Muscle layer of duodenum (tissue), 2 donors: ENCODE measurements at regions not wholly inside any gene's neighbourhood (a gene's known extent, or its start where the extent isn't known, plus 50 kb on each side); places are given as distances from the start of the nearest gene placed in this dataset.
"Not testable (repeated sequence)": the region's sequence is repeated elsewhere in the genome, so short reads cannot be mapped to it uniquely, and the experiment has no call there.

Source experiments
- H3K27ac ChIP-seq: one replicate; pipeline ENCODE4 v1.7.0; 2013; ENCODE audit warnings: mild to moderate bottlenecking, low read length
- H3K27me3 ChIP-seq: one replicate; pipeline ENCODE4 v1.7.0; 2013; ENCODE audit warnings: low read depth, mild to moderate bottlenecking, control low read depth, low read length
- H3K36me3 ChIP-seq, 2 donors: one replicate each; pipeline ENCODE4 v1.7.0; 2013; ENCODE audit warnings: low read length in 2 of 2, control low read depth in 1 of 2, mild to moderate bottlenecking in 1 of 2; ENCODE audit not compliant: insufficient read depth in 2 of 2, control insufficient read depth in 1 of 2
- H3K4me1 ChIP-seq, 2 donors: one replicate each; pipeline ENCODE4 v1.7.0; 2013; ENCODE audit warnings: low read length in 2 of 2, mild to moderate bottlenecking in 2 of 2, control low read depth in 1 of 2, moderate library complexity in 1 of 2; ENCODE audit not compliant: insufficient read depth in 2 of 2, control insufficient read depth in 1 of 2
- H3K4me3 ChIP-seq, 2 donors: one replicate each; pipeline ENCODE4 v1.7.0; 2013; ENCODE audit warnings: low read length in 2 of 2, low read depth in 1 of 2, mild to moderate bottlenecking in 1 of 2
- H3K9me3 ChIP-seq, 2 donors: one replicate each; pipeline ENCODE4 v1.7.0; 2013; ENCODE audit warnings: low read length in 2 of 2, control low read depth in 1 of 2, mild to moderate bottlenecking in 1 of 2; ENCODE audit not compliant: control insufficient read depth in 1 of 2
- donor health status: healthy.

- no peaks in the 10 kb centered on the region for H3K36me3 ChIP-seq
- no peaks in the 10 kb centered on the region for H3K4me1 ChIP-seq
Measured at GRCh38 chr13:54733639-54734038, 1705.0 kb downstream of the OLFM4 start.

DNA sequence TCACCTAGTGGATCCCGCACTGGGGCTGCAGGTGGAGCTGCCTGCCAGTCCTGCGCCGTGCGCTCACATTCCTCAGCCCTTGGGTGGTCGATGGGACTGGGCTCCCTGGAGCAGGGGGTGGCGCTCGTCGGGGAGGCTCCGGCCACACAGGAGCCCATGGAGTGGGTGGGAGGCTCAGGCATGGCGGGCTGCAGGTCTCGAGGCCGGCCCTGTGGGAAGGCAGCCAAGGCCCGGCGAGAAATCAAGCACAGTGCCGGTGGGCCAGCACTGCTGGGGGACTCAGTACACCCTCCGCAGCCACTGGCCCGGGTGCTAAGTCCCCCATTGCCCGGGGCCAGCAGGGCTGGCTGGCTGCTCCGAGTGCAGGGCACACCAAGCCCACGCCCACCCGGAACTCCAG is 1708.6 kb downstream of the OLFM4 start:
- H3K27ac ChIP-seq, H3K27me3 ChIP-seq, H3K4me3 ChIP-seq, H3K9me3 ChIP-seq, H3K36me3 ChIP-seq, H3K4me1 ChIP-seq: not testable (repeated sequence)

More at GRCh38 chr13:54733639-54734038, 1705.0 kb downstream of the OLFM4 start:
- no peaks in the 10 kb centered on the region for H3K9me3 ChIP-seq
- H3K27me3 ChIP-seq: no peaks in the 10 kb centered on the region
- no peak overlapping the region for H3K27ac ChIP-seq
- no peak overlapping the region for H3K4me3 ChIP-seq

- Histone ChIP-seq H3K27ac (no peak overlapping the region), H3K4me1 (no peaks in the 10 kb centered on the region), H3K4me3 (no peak overlapping the region), H3K9me3 (peaks cover 0 to 2% of the 10 kb centered on the region in 2 donors), H3K36me3 (no peaks in the 10 kb centered on the region), H3K27me3 (no peaks in the 10 kb centered on the region)
Measured at GRCh38 chr13:54742984-54743383, 1714.4 kb downstream of the OLFM4 start.

- no peaks in the 10 kb centered on the region for H3K27me3 ChIP-seq
- H3K9me3 ChIP-seq: peaks cover 0 to 2% of the 10 kb centered on the region in 2 donors
- H3K4me1 ChIP-seq: no peaks in the 10 kb centered on the region
- no peak overlapping the region for H3K27ac ChIP-seq
- no peak overlapping the region for H3K4me3 ChIP-seq
- no peaks in the 10 kb centered on the region for H3K36me3 ChIP-seq
Measured at GRCh38 chr13:54744747-54745146, 1716.1 kb downstream of the OLFM4 start.

- Histone ChIP-seq H3K9me3 (no peaks in the 10 kb centered on the region), H3K36me3 (no peaks in the 10 kb centered on the region), H3K27ac (no peak overlapping the region)
Measured at GRCh38 chr13:54750521-54750920, 1721.9 kb downstream of the OLFM4 start.

GRCh38 chr13:54758795-54759194 is 1730.2 kb downstream of the OLFM4 start:
- no peaks in the 10 kb centered on the region for H3K27me3 ChIP-seq
- H3K36me3 ChIP-seq: no peaks in the 10 kb centered on the region
- no peaks in the 10 kb centered on the region for H3K9me3 ChIP-seq
- no peaks in the 10 kb centered on the region for H3K4me1 ChIP-seq
- H3K27ac ChIP-seq: no peak overlapping the region
- no peak overlapping the region for H3K4me3 ChIP-seq

More at GRCh38 chr13:54750521-54750920, 1721.9 kb downstream of the OLFM4 start:
- H3K4me1 ChIP-seq: no peaks in the 10 kb centered on the region
- H3K27me3 ChIP-seq: no peaks in the 10 kb centered on the region
- H3K4me3 ChIP-seq: no peak overlapping the region

DNA sequence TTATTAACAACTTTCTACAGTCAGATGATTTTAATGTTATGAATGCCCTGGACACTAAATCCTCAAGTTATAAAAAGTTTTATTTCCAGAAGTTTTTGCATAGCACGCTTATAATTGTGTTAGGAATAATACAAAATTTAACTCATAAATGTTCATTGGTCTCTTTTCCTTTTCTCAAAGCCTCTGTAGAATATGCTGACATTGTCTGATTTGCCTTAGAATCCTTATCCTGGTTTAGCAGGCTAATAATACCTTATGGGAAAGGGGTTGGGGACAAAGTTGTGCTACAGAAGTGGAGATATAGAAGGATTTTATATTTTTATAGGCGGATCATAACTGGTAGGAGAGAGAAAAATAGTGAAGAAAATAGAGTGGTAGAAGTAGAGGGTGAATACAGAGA is 1739.6 kb downstream of the OLFM4 start:
- Histone ChIP-seq H3K4me1 (no peaks in the 10 kb centered on the region), H3K36me3 (no peaks in the 10 kb centered on the region), H3K27ac (no peak overlapping the region)

DNA sequence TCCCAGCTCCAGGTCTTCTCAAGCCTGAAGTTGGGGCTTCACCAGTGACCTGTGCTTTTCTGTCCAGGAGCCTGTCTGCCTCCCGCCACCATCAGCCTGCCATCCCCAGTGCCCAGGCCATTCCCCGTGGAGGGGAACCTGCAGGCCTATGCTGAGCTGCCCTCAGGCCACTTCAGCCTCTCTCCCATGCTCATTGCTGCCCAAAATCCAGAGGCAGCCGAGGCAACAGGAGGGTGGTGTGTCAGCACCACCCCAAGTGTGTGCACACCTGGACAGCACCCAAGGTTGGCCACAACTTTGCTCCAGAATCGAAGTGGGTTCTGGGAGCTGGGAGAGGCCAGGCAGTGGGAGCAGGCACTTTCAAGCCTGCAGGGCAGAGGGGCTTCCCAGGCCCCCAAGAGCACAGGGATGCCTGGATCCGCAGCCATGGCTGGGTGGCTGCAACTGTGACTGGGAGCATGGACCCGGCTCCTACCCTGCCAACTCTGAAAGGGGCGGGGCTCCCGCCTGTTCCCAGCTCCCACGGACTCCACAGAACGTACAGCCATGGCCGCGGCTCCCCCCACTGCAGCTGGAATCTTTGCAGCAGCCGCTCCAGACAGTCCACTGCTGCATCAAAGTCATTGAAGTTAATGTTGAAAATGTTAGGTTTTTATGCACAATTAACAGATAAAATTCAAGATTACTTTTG is 1747.0 kb downstream of the OLFM4 start:
- no peak overlapping the region for H3K4me3 ChIP-seq
- peaks cover 0 to 4% of the 10 kb centered on the region in 2 donors for H3K9me3 ChIP-seq
- no peak overlapping the region for H3K27ac ChIP-seq
- no peaks in the 10 kb centered on the region for H3K36me3 ChIP-seq
- no peaks in the 10 kb centered on the region for H3K27me3 ChIP-seq
- H3K4me1 ChIP-seq: no peaks in the 10 kb centered on the region

More for the DNA sequence above, 1739.6 kb downstream of the OLFM4 start:
- no peaks in the 10 kb centered on the region for H3K9me3 ChIP-seq
- H3K27me3 ChIP-seq: no peaks in the 10 kb centered on the region
- H3K4me3 ChIP-seq: no peak overlapping the region

DNA sequence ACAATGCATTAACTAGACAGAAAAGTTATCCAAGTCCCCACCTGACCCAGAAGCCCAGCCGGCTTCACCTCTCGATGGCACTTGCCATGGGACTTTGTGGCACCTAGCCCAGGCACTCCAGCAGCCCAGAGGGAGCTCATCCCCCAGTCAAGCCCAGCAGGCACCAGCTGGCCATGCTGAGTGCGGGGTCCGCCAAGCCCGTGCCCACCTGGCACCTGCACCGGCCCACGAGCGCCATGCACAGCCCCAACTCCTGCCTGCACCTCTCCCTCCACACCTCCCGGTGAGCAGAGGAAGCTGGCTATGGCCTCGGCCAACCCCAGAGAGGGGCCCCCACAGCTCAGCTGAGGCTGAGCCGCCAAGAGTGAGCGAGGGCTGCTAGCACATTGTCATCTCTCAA is 1759.1 kb downstream of the OLFM4 start:
- no peak overlapping the region for H3K27ac ChIP-seq
- no peaks in the 10 kb centered on the region for H3K36me3 ChIP-seq
- no peaks in the 10 kb centered on the region for H3K4me1 ChIP-seq
- no peaks in the 10 kb centered on the region for H3K27me3 ChIP-seq
- H3K9me3 ChIP-seq: no peaks in the 10 kb centered on the region
- no peak overlapping the region for H3K4me3 ChIP-seq

DNA sequence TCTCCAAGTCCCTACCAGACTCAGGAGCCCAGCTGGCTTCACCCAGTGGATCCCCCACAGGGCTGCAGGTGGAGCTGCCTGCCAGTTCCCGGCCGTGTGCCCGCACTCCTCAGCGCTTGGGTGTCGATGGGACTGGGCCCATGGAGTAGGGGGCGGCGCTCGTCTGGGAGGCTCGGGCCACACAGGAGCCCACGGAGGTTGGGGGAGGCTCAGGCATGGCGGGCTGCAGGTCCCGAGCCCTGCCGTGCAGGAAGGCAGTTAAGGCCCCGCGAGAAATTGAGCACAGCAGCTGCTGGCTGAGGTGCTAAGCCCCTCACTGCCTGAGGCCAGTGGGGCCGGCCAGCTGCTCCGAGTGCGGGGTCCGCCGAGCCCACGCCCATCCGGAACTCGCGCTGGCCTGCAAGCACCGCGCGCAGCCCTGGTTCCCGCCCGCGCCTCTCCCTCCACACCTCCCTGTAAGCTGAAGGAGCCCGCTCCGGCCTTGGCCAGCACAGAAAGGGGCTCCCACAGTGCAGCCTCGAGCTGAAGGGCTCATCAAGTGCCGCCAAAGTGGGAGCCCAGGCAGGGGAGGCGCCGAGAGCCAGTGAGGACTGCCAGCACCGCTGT is 1771.1 kb downstream of the OLFM4 start:
- H3K27ac ChIP-seq: no peak overlapping the region
- no peaks in the 10 kb centered on the region for H3K27me3 ChIP-seq
- no peak overlapping the region for H3K4me3 ChIP-seq
- H3K36me3 ChIP-seq: no peaks in the 10 kb centered on the region
- H3K4me1 ChIP-seq: no peaks in the 10 kb centered on the region
- no peaks in the 10 kb centered on the region for H3K9me3 ChIP-seq

DNA sequence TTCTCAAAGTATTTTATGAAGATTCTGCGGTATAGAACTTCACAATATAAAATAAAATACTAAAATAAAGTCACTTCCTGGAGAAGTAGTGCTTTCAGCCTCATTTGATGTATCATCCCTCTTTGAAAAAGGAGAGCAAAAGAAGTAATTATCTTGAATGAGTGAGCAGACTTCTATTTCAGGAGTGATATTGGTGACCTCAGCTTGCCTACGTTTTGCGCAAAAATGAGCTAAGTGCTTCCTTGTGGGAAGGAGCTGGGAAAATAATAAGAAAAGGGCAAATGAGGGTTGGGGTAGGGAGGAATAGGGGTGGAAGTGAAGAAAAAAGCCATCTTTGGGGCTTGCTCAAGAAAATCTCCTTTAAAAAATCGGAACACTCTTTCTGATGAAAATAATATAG is 1773.6 kb downstream of the OLFM4 start:
- Histone ChIP-seq H3K27me3 (no peaks in the 10 kb centered on the region), H3K4me1 (no peaks in the 10 kb centered on the region), H3K27ac (no peak overlapping the region), H3K4me3 (no peak overlapping the region), H3K36me3 (no peaks in the 10 kb centered on the region), H3K9me3 (no peaks in the 10 kb centered on the region)

DNA sequence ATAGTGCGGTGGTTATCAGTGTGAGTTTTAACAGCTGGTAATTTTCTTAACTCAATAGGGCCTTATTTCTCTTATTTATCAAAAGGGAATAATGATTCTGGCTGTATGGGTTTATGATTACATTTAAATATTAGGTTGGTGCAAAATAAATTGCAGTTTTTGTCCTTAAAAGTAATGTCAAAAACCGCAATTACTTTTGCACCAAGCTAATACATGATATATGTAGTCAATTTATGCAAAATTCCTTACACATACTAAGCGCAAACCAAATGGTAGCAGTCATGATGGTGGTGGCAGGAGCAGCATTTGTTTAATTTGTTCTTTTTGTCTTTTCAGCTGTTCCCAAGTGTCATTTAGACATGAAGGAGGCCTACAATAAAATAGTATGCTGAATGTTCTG is 1777.1 kb downstream of the OLFM4 start:
- H3K9me3 ChIP-seq: no peaks in the 10 kb centered on the region
- no peak overlapping the region for H3K4me3 ChIP-seq
- no peaks in the 10 kb centered on the region for H3K27me3 ChIP-seq
- no peaks in the 10 kb centered on the region for H3K4me1 ChIP-seq
- no peak overlapping the region for H3K27ac ChIP-seq
- no peaks in the 10 kb centered on the region for H3K36me3 ChIP-seq
